Gastrocnemius medialis (tissue), 4 donors: ENCODE measurements at regions not wholly inside any gene's neighbourhood (a gene's known extent, or its start where the extent isn't known, plus 50 kb on each side); places are given as distances from the start of the nearest gene placed in this dataset.

Source experiments
- POLR2A ChIP-seq, 2 donors: fragments of 450-650 bp; IDR thresholded peaks; one replicate each; pipeline ENCODE4 v1.6.1; 2017; ENCODE audit warnings: antibody characterized with exemption in 2 of 2, mild to moderate bottlenecking in 2 of 2, moderate library complexity in 2 of 2
- TF ChIP-seq, protein P1 (sequence below), 5 experiments: fragments of 450-650 bp in 3 of 5; fragments of 200-600 bp in 2 of 5; sonication (generic) in 2 of 5; IDR thresholded peaks in 4 of 5; conservative IDR thresholded peaks in 1 of 5; 1 replicate in 4 of 5; 2 replicates in 1 of 5; pipeline ENCODE4 v1.5.1; 2016 to 2019; ENCODE audit warnings: antibody characterized with exemption in 5 of 5, mild to moderate bottlenecking in 3 of 5, moderate library complexity in 3 of 5

DNA sequence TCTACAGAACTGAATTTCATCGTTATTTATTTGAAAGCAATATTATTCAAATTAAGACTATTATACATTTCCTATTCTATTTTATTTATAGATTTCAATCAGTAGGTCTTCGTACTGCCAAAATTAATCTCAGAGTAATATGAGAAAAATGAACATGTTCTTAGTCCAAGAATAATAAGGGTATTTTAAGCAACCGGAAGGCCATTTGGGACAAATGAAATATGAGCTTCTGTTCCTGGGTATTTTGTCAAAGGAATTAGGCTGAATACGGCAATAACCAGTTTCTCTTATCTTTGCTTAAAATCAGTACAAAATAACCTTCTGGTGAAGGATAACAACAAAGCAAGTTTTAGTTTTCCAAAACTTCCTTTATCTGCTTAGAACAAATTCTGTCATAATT lies 410.3 kb upstream of the PRR16 start:
- TF ChIP-seq, protein P1, sequence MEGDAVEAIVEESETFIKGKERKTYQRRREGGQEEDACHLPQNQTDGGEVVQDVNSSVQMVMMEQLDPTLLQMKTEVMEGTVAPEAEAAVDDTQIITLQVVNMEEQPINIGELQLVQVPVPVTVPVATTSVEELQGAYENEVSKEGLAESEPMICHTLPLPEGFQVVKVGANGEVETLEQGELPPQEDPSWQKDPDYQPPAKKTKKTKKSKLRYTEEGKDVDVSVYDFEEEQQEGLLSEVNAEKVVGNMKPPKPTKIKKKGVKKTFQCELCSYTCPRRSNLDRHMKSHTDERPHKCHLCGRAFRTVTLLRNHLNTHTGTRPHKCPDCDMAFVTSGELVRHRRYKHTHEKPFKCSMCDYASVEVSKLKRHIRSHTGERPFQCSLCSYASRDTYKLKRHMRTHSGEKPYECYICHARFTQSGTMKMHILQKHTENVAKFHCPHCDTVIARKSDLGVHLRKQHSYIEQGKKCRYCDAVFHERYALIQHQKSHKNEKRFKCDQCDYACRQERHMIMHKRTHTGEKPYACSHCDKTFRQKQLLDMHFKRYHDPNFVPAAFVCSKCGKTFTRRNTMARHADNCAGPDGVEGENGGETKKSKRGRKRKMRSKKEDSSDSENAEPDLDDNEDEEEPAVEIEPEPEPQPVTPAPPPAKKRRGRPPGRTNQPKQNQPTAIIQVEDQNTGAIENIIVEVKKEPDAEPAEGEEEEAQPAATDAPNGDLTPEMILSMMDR (IDR thresholded peaks at IDR 0.05 in 4 of 5, conservative IDR thresholded peaks at IDR 0.05 in 1 of 5), result no peak
- TF ChIP-seq POLR2A (IDR thresholded peaks at IDR 0.05), result no peak
